ENCODE measurements at regions not wholly inside any gene's neighbourhood (a gene's known extent, or its start where the extent isn't known, plus 50 kb on each side); places are given as distances from the start of the nearest gene placed in this dataset.
A peak's percentile ranks its signal among the peaks of the same experiment; 100 is the strongest.

DNA sequence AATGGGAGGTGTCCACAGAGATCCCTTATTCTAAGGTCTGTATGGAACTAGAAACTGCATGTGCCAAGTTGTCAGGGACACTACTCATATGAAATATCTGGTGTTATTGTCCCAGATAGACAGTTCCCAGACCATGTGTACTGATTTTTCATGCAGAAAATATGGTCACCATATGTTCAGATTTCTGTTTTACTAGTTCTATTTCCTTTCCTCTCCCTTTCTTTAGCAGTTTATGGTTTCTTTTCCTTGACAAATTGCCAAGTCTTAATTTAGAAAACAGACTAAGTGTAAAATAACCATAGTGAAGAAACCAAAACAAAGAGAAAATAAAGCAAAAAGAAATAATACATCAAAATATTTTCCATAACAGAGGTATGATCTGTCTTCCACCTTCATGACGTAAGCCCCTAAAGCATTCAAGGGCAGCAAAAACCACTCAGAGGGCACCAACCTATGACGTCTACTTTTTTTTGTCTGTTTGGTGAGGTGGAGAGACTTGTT is 248.5 kb downstream of the KCTD12 start:
- peaks cover 2% of the 10 kb centered on the region for H3K4me1 Mint-ChIP-seq (ENCODE audit: low read depth)
- no peak overlapping the region for H3K4me3 Mint-ChIP-seq (ENCODE audit: low read depth)
- no peak for DNase-seq (ENCODE audit: low spot score, unreplicated experiment)
- peaks cover 24% of the 10 kb centered on the region for H3K27me3 Mint-ChIP-seq
- no peaks in the 10 kb centered on the region for H3K36me3 Mint-ChIP-seq (ENCODE audit: insufficient read depth)
- TF ChIP-seq, protein P1, sequence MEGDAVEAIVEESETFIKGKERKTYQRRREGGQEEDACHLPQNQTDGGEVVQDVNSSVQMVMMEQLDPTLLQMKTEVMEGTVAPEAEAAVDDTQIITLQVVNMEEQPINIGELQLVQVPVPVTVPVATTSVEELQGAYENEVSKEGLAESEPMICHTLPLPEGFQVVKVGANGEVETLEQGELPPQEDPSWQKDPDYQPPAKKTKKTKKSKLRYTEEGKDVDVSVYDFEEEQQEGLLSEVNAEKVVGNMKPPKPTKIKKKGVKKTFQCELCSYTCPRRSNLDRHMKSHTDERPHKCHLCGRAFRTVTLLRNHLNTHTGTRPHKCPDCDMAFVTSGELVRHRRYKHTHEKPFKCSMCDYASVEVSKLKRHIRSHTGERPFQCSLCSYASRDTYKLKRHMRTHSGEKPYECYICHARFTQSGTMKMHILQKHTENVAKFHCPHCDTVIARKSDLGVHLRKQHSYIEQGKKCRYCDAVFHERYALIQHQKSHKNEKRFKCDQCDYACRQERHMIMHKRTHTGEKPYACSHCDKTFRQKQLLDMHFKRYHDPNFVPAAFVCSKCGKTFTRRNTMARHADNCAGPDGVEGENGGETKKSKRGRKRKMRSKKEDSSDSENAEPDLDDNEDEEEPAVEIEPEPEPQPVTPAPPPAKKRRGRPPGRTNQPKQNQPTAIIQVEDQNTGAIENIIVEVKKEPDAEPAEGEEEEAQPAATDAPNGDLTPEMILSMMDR (IDR thresholded peaks at IDR 0.05; ENCODE audit: unreplicated experiment), result no peak
- no peak overlapping the region for H3K27ac Mint-ChIP-seq
- H3K9me3 Mint-ChIP-seq (ENCODE audit: low read depth), result no peaks in the 10 kb centered on the region

DNA sequence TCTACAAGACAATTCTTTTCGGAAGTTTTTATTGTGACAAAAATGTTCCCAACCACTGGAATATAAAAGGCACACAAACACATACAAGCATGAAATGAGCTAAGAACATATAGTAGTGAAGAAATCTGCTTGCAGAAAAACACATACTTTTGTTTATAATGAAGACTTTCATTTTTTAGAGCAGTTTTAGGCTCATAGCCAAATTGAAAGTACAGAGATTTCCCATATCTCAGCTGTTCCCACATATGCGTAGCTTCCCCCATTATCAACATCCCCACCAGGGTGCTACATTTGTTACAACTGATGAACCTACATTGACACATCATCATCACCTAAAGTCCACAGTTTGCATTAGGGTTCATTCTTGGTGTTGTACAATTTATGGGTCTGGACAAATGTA is 249.4 kb downstream of the KCTD12 start:
- TF ChIP-seq, protein P1 (IDR thresholded peaks at IDR 0.05; ENCODE audit: unreplicated experiment), result no peak
- H3K9me3 Mint-ChIP-seq (ENCODE audit: low read depth), result no peaks in the 10 kb centered on the region
- no peak overlapping the region for H3K4me3 Mint-ChIP-seq (ENCODE audit: low read depth)
- peaks cover 24% of the 10 kb centered on the region for H3K27me3 Mint-ChIP-seq
- no peak for DNase-seq (ENCODE audit: low spot score, unreplicated experiment)
- H3K4me1 Mint-ChIP-seq (ENCODE audit: low read depth), result peaks cover 2% of the 10 kb centered on the region
- no peak overlapping the region for H3K27ac Mint-ChIP-seq
- no peaks in the 10 kb centered on the region for H3K36me3 Mint-ChIP-seq (ENCODE audit: insufficient read depth)

DNA sequence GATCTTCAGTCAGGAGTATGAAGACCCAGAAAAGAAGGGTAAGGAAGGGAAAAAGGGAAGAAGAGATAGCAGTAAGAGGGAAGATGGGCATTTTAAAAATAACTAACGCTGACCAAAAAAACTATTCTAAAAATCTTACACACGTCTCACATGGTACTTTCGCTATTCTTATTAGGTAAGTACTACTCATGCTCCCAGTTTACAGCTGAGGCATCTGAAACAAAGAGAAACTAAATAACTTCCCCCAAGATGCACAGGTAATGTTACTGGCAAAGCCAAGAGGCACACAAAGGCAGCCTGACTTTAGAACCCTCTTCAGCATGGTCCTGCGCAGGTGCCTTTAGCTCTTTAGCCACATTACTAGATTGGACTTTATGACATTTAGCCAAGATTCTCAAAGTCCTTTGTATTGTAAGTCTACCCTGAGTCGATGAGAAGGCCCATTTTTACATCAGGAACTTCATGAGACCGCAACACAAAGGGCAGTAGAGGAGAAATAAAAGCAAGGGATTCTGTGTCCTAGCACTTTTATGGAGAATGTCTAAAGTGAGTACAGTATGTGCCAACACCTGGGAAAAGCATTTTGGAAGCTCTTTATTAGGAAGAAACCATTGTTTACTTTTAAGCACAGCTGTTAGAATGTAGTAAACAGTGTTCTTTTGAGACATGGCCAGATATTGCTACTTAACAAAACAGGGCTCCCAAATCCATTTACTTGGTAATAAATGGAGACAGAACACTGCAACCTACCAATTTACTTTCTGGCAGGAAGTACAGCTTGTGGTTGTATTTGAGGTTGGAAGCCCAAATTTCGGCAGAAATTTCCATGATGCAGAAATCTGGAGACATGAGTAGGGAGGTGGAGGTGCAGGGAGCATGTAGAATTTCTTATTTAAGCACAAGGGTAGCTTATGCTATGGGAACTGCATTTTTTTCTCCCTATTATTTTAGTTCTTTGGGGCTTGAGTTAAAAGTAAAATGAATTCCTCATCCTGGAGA is 250.7 kb downstream of the KCTD12 start:
- H3K36me3 Mint-ChIP-seq (ENCODE audit: insufficient read depth), result no peaks in the 10 kb centered on the region
- TF ChIP-seq, protein P1 (IDR thresholded peaks at IDR 0.05; ENCODE audit: unreplicated experiment), result no peak
- DNase-seq (ENCODE audit: low spot score, unreplicated experiment), result no peak
- H3K9me3 Mint-ChIP-seq (ENCODE audit: low read depth), result no peaks in the 10 kb centered on the region
- H3K4me3 Mint-ChIP-seq (ENCODE audit: low read depth), result no peak overlapping the region
- H3K27me3 Mint-ChIP-seq, result peaks cover 28% of the 10 kb centered on the region
- H3K27ac Mint-ChIP-seq, result no peak overlapping the region
- H3K4me1 Mint-ChIP-seq (ENCODE audit: low read depth), result no peaks in the 10 kb centered on the region

DNA sequence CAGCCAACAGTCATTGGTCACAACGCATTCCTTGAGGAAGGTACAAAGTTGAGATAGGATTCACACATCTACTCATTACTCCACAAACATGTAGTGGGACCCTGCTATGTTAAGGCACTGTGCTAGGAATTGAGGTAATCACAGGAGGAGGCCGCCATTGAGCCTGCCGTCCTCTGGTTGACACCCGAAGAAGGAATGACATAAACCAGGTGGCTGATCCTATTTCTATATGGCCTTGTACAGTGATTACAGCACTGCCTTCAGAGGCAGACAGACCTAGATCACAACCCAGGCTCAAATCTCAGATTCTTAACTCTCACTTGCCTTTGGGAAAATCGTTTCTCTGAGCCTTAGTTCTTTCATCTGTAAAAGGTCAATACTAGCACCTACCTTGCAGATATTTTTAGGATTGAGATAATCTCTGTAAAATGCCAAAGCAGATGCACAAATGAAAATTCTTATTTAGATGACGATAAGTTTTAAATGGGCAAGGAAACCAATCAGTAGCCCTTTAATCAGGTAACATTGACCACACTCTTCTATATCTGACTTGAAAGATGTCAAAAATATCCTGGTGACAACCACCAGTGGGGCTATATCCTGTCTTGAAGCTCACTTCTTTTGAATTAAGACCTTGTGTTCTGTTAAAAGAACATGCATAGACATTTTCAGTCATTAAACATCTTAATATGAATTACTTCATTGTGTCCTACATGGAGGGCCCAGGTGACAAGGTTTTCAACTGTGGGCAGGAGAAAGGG is 251.6 kb downstream of the KCTD12 start:
- H3K36me3 Mint-ChIP-seq (ENCODE audit: insufficient read depth), result no peaks in the 10 kb centered on the region
- no peaks in the 10 kb centered on the region for H3K4me1 Mint-ChIP-seq (ENCODE audit: low read depth)
- H3K27ac Mint-ChIP-seq, result no peak overlapping the region
- H3K27me3 Mint-ChIP-seq, result peaks cover 31% of the 10 kb centered on the region
- DNase-seq (ENCODE audit: low spot score, unreplicated experiment), result no peak
- no peak overlapping the region for H3K4me3 Mint-ChIP-seq (ENCODE audit: low read depth)
- TF ChIP-seq, protein P1 (IDR thresholded peaks at IDR 0.05; ENCODE audit: unreplicated experiment), result no peak
- no peaks in the 10 kb centered on the region for H3K9me3 Mint-ChIP-seq (ENCODE audit: low read depth)

DNA sequence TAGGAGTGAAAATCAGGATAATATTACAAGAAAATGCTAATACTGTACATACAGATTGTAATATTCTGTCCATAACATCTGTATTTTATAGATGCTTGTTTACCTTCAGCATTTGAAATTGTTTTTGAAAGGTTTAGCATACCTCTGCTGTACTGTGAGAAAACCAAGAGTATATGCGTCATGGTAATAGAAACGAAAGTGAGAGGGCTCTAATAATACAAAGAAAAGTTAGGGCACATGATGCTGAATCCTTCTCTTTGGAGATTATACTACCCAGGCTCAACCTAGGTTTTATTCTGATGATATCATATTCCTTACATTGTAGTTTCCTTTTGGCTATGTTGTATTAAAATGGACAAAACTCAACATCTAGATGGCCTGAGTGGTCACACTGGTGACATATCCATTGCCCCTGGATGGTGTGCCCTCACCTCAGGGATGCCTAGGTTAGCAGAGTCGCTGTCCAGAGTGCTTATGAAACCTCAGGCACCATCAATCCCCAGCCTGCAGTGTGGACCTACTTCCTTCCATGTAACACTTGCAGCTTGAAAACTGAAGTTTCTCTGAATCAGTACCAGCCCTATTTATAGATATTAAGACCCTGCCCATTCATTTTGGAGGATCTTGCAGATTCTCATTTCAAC is 253.7 kb downstream of the KCTD12 start:
- Mint-ChIP-seq H3K36me3 (ENCODE audit: insufficient read depth) (no peaks in the 10 kb centered on the region), H3K4me1 (ENCODE audit: low read depth) (no peaks in the 10 kb centered on the region), H3K4me3 (ENCODE audit: low read depth) (no peak overlapping the region), H3K27me3 (peaks cover 21% of the 10 kb centered on the region), H3K9me3 (ENCODE audit: low read depth) (peaks cover 8% of the 10 kb centered on the region), H3K27ac (no peak overlapping the region)
- TF ChIP-seq, protein P1 (IDR thresholded peaks at IDR 0.05; ENCODE audit: unreplicated experiment), result no peak
- DNase-seq (ENCODE audit: low spot score, unreplicated experiment), result peak; percentile 22
